Left lung (tissue), 4 donors: ENCODE measurements at regions not wholly inside any gene's neighbourhood (a gene's known extent, or its start where the extent isn't known, plus 50 kb on each side); places are given as distances from the start of the nearest gene placed in this dataset.

Source experiments
- ATAC-seq: fragments of 200-7000 bp; cut with Tn5 transposase; one replicate; pipeline ENCODE4 v1.9.1; 2020; ENCODE audit warnings: moderate library complexity
- DNase-seq, 4 donors: peaks; one replicate each; pipeline ENCODE4 v3.0.0-alpha.2; 2013 to 2020
- H3K27ac ChIP-seq, 2 donors: fragments of 200-600 bp; sonication (generic) in 1 of 2; one replicate each; pipeline versions ENCODE4 v1.5.0 to v1.8.0; 2020 to 2021
- H3K27me3 ChIP-seq, 2 donors: fragments of 200-600 bp; sonication (generic) in 1 of 2; one replicate each; pipeline versions ENCODE4 v1.5.0 to v1.8.0; 2020 to 2021
- H3K36me3 ChIP-seq, 2 donors: fragments of 200-600 bp; sonication (generic) in 1 of 2; one replicate each; pipeline versions ENCODE4 v1.5.0 to v1.8.0; 2020 to 2021
- H3K4me1 ChIP-seq, 2 donors: fragments of 200-600 bp; one replicate each; pipeline ENCODE4 v1.8.0; 2021
- H3K4me3 ChIP-seq, 2 donors: fragments of 200-600 bp; sonication (generic) in 1 of 2; one replicate each; pipeline versions ENCODE4 v1.5.0 to v1.8.0; 2020 to 2021; ENCODE audit warnings: mild to moderate bottlenecking in 1 of 2
- H3K9me3 ChIP-seq, 2 donors: fragments of 200-600 bp; sonication (generic) in 1 of 2; one replicate each; pipeline versions ENCODE4 v1.5.0 to v1.8.0; 2020 to 2021
- CTCF ChIP-seq, 2 donors: fragments of 200-600 bp; sonication (generic) in 1 of 2; IDR thresholded peaks; one replicate each; pipeline versions ENCODE4 v1.5.0 to v1.8.0; 2021; ENCODE audit warnings: antibody characterized with exemption in 2 of 2
- intact Hi-C, 2 donors: fragments of 100-400 bp; cut with DNase I; formaldehyde crosslinking; loops; one replicate each; pipeline versions ENCODE4 v1.11.2 to v1.14.2; 2022
- donor health status: DM: no; HTN: yes; CAD: no.
- donor health status: DM: no; HTN: no; CAD: no.

GRCh38 chr5:44022622-44023021 lies 366.6 kb downstream of the FGF10 start:
- H3K27ac ChIP-seq = no peak overlapping the region
- no peaks in the 10 kb centered on the region for H3K4me1 ChIP-seq
- no peak for ATAC-seq
- intact Hi-C loops = no loop called here
- H3K36me3 ChIP-seq = no peaks in the 10 kb centered on the region
- H3K27me3 ChIP-seq = no peaks in the 10 kb centered on the region
- no peak overlapping the region for H3K4me3 ChIP-seq
- peaks cover 0 to 2% of the 10 kb centered on the region in 2 donors for H3K9me3 ChIP-seq
- no peak for DNase-seq
- TF ChIP-seq CTCF (IDR thresholded peaks at IDR 0.05) = no peak

- Histone ChIP-seq H3K27me3 (no peaks in the 10 kb centered on the region), H3K27ac (no peak overlapping the region), H3K4me1 (no peaks in the 10 kb centered on the region), H3K9me3 (peaks cover 0 to 29% of the 10 kb centered on the region in 2 donors), H3K36me3 (no peaks in the 10 kb centered on the region), H3K4me3 (no peak overlapping the region)
- intact Hi-C loops = no loop called here
- no peak for ATAC-seq
- no peak for TF ChIP-seq CTCF (IDR thresholded peaks at IDR 0.05)
- no peak for DNase-seq
Measured at GRCh38 chr5:44011518-44011917, 377.7 kb downstream of the FGF10 start.

- no peak overlapping the region for H3K27ac ChIP-seq
- ATAC-seq (peak; percentile 87), DNase-seq (peak in 1 of 4 donors; percentile 50)
- no peak for TF ChIP-seq CTCF (IDR thresholded peaks at IDR 0.05)
- no peak overlapping the region for H3K4me3 ChIP-seq
- H3K9me3 ChIP-seq = peaks cover 0 to 9% of the 10 kb centered on the region in 2 donors
- intact Hi-C loops = no loop called here
- H3K36me3 ChIP-seq = no peaks in the 10 kb centered on the region
- H3K27me3 ChIP-seq = no peaks in the 10 kb centered on the region
- no peaks in the 10 kb centered on the region for H3K4me1 ChIP-seq
Measured at GRCh38 chr5:44002381-44002901, 386.8 kb downstream of the FGF10 start.

GRCh38 chr5:44001675-44002380 lies 387.4 kb downstream of the FGF10 start:
- H3K4me3 ChIP-seq = no peak overlapping the region
- peak; percentile 32 for ATAC-seq
- H3K4me1 ChIP-seq = no peaks in the 10 kb centered on the region
- H3K36me3 ChIP-seq = no peaks in the 10 kb centered on the region
- intact Hi-C loops = no loop called here
- H3K27ac ChIP-seq = no peak overlapping the region
- H3K27me3 ChIP-seq = no peaks in the 10 kb centered on the region
- peaks cover 0 to 5% of the 10 kb centered on the region in 2 donors for H3K9me3 ChIP-seq
- TF ChIP-seq CTCF (IDR thresholded peaks at IDR 0.05) = no peak
- DNase-seq = no peak

- Histone ChIP-seq H3K9me3 (no peaks in the 10 kb centered on the region), H3K27ac (no peak overlapping the region), H3K4me3 (no peak overlapping the region), H3K27me3 (no peaks in the 10 kb centered on the region), H3K36me3 (no peaks in the 10 kb centered on the region), H3K4me1 (no peaks in the 10 kb centered on the region)
- ATAC-seq (no peak), DNase-seq (no peak)
- intact Hi-C loops = no loop called here
- TF ChIP-seq CTCF (IDR thresholded peaks at IDR 0.05) = no peak
Measured at GRCh38 chr5:44001236-44001635, 388.0 kb downstream of the FGF10 start.
